ENCODE measurements at regions not wholly inside any gene's neighbourhood (a gene's known extent, or its start where the extent isn't known, plus 50 kb on each side); places are given as distances from the start of the nearest gene placed in this dataset.

DNA sequence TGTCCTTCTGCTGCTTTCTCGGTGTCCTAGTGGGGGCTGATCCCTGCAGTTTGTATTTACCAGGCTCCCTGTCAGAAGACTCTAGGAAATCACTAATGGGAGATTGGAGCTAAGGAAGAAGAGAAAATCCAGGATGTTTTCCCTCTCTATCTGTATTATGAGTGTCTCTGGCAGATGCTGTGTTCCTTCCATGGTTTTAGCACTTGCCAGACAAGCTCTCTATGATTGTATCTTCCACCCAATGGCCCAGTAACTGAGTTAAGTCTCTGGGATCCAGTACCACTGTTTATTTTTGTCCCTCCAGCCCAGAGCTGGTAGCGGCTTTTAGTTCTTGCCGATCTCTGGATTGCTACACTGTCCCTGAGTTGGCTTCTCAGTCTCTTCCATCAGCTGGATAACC, 494.8 kb upstream of the SLC39A10 start:
- Histone ChIP-seq H3K9me3 (no peaks in the 10 kb centered on the region), H3K4me1 (ENCODE audit: control insufficient read depth in 1 of 2, low read depth in 2 of 2) (no peaks in the 10 kb centered on the region), H3K27ac (no peak overlapping the region), H3K36me3 (no peaks in the 10 kb centered on the region), H3K27me3 (replicated peaks; ENCODE audit: insufficient read depth) (no peaks in the 10 kb centered on the region), H3K4me3 (no peak overlapping the region)
- no peak for DNase-seq (ENCODE audit: low spot score)
- no peak for ATAC-seq (ENCODE audit: insufficient number of reproducible peaks, low FRiP score, low read depth)
- TF ChIP-seq, protein P1, sequence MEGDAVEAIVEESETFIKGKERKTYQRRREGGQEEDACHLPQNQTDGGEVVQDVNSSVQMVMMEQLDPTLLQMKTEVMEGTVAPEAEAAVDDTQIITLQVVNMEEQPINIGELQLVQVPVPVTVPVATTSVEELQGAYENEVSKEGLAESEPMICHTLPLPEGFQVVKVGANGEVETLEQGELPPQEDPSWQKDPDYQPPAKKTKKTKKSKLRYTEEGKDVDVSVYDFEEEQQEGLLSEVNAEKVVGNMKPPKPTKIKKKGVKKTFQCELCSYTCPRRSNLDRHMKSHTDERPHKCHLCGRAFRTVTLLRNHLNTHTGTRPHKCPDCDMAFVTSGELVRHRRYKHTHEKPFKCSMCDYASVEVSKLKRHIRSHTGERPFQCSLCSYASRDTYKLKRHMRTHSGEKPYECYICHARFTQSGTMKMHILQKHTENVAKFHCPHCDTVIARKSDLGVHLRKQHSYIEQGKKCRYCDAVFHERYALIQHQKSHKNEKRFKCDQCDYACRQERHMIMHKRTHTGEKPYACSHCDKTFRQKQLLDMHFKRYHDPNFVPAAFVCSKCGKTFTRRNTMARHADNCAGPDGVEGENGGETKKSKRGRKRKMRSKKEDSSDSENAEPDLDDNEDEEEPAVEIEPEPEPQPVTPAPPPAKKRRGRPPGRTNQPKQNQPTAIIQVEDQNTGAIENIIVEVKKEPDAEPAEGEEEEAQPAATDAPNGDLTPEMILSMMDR (IDR thresholded peaks at IDR 0.05): no peak

DNA sequence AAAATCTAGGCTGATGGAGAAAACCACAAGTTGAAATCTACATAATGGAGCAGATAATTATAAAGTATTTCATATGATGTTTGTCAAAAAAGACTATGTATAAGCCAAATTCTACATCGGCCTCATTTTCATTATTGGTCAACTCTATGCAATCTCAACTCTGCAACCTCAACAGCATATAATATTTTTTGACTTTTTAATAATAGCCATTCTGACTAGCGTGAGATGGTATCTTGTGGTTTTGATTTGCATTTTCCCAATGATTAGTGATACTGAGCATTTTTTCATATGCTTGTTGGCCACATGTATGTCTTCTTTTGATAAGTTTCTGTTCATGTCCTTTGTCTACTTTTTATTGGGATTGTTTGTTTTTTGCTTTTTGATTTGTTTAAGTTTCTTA, 496.1 kb upstream of the SLC39A10 start:
- H3K9me3 ChIP-seq: no peaks in the 10 kb centered on the region
- H3K27me3 ChIP-seq (replicated peaks; ENCODE audit: insufficient read depth): no peaks in the 10 kb centered on the region
- H3K36me3 ChIP-seq: no peaks in the 10 kb centered on the region
- ATAC-seq (ENCODE audit: insufficient number of reproducible peaks, low FRiP score, low read depth) (no peak), DNase-seq (ENCODE audit: low spot score) (no peak)
- no peaks in the 10 kb centered on the region for H3K4me1 ChIP-seq (ENCODE audit: control insufficient read depth in 1 of 2, low read depth in 2 of 2)
- H3K4me3 ChIP-seq: no peak overlapping the region
- no peak overlapping the region for H3K27ac ChIP-seq
- TF ChIP-seq, protein P1 (IDR thresholded peaks at IDR 0.05): no peak

DNA sequence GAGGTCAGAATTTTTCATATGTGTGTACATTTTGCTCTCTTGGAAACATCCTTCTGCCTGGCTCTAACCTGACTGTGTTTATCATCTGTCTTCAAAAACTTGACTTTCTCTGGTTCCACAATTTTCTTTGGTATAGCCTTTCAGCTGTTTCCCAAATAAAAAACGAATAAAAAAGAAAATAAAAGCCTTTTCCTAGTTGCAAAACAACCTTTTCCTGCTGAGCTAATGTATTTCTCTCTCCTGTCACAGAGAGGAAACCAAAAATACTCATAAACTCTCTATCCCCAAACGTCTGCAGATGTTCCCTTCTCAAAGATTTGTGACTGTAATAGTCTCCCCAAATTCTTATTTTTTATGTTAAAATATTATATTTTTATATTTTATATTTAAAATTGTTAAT, 505.3 kb upstream of the SLC39A10 start:
- no peak for ATAC-seq (ENCODE audit: insufficient number of reproducible peaks, low FRiP score, low read depth)
- no peak overlapping the region for H3K27ac ChIP-seq
- H3K4me1 ChIP-seq (ENCODE audit: control insufficient read depth in 1 of 2, low read depth in 2 of 2): no peaks in the 10 kb centered on the region
- H3K27me3 ChIP-seq (replicated peaks; ENCODE audit: insufficient read depth): no peaks in the 10 kb centered on the region
- no peaks in the 10 kb centered on the region for H3K9me3 ChIP-seq
- TF ChIP-seq, protein P1 (IDR thresholded peaks at IDR 0.05): no peak
- H3K4me3 ChIP-seq: no peak overlapping the region
- no peaks in the 10 kb centered on the region for H3K36me3 ChIP-seq
- DNase-seq (ENCODE audit: low spot score): no peak

DNA sequence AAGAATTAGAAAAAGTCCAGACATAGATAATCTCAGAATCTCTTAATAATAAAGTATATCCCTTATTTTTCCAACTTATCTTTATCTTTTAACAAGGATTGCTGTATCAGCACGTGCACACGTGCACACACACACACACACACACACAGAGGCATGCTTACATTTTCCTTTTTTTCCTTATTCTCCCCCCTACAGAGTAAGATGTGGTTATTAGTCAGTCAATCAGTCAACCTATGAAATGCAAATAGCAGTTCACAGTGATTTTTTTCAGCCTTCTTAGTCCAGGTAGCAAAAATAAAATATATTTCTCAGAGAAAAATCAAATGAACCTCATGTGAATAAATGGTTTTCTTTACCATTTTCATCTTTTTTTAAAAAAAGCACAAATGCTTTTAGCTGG, 506.2 kb upstream of the SLC39A10 start:
- TF ChIP-seq, protein P1 (IDR thresholded peaks at IDR 0.05): no peak
- no peak overlapping the region for H3K27ac ChIP-seq
- H3K36me3 ChIP-seq: no peaks in the 10 kb centered on the region
- no peaks in the 10 kb centered on the region for H3K9me3 ChIP-seq
- H3K4me1 ChIP-seq (ENCODE audit: control insufficient read depth in 1 of 2, low read depth in 2 of 2): no peaks in the 10 kb centered on the region
- no peak overlapping the region for H3K4me3 ChIP-seq
- ATAC-seq (ENCODE audit: insufficient number of reproducible peaks, low FRiP score, low read depth) (no peak), DNase-seq (ENCODE audit: low spot score) (no peak)
- no peaks in the 10 kb centered on the region for H3K27me3 ChIP-seq (replicated peaks; ENCODE audit: insufficient read depth)

DNA sequence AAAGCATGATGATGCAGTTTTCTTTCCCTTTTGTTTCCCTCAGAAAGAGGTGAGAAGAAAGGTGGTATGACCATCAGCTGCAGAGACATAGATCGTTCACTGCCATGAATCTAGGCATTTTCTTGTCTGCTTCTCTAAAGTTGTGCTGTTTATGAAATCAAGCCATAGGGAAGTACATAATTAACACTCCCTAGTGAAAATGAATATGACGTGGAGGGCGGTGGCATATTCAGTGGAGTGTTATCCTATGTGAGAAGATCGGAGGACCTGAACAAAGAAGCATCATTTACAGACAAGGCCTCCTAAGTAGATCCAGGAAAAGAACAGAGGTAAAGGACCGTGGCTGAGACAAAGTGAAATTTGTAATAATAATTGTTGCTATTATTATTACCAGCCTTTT, 509.0 kb upstream of the SLC39A10 start:
- Histone ChIP-seq H3K36me3 (no peaks in the 10 kb centered on the region), H3K27ac (no peak overlapping the region), H3K4me3 (no peak overlapping the region), H3K4me1 (ENCODE audit: control insufficient read depth in 1 of 2, low read depth in 2 of 2) (no peaks in the 10 kb centered on the region), H3K27me3 (replicated peaks; ENCODE audit: insufficient read depth) (no peaks in the 10 kb centered on the region), H3K9me3 (no peaks in the 10 kb centered on the region)
- DNase-seq (ENCODE audit: low spot score): no peak
- no peak for ATAC-seq (ENCODE audit: insufficient number of reproducible peaks, low FRiP score, low read depth)
- TF ChIP-seq, protein P1 (IDR thresholded peaks at IDR 0.05): no peak

Measured in thoracic aorta (tissue), 2 donors.